ENCODE measurements at regions not wholly inside any gene's neighbourhood (a gene's known extent, or its start where the extent isn't known, plus 50 kb on each side); places are given as distances from the start of the nearest gene placed in this dataset.

- Histone ChIP-seq H3K27ac (ENCODE audit: control insufficient read depth, insufficient read depth) (no peak overlapping the region), H3K27me3 (replicated peaks in 1 of 2; ENCODE audit: control insufficient read depth in 2 of 2, insufficient read depth in 2 of 2, low read length in 1 of 2) (no peaks in the 10 kb centered on the region), H3K9me3 (replicated peaks; ENCODE audit: control insufficient read depth, insufficient read depth, low read length) (no peaks in the 10 kb centered on the region; the same call in 1 of the 3 replicates), H3K4me3 (no peak overlapping the region), H3K4me1 (ENCODE audit: control insufficient read depth, insufficient read depth, low read length) (no peaks in the 10 kb centered on the region), H3K9ac (ENCODE audit: control insufficient read depth, insufficient read depth, low read length) (no peak overlapping the region), H3K79me2 (ENCODE audit: control insufficient read depth, insufficient read depth, low read length) (no peaks in the 10 kb centered on the region), H3K4me2 (ENCODE audit: control insufficient read depth, insufficient read depth) (no peak overlapping the region), H4K20me1 (ENCODE audit: control insufficient read depth, insufficient read depth) (no peaks in the 10 kb centered on the region), H3K36me3 (ENCODE audit: control insufficient read depth in 2 of 2, insufficient read depth in 2 of 2, low read length in 1 of 2) (no peaks in the 10 kb centered on the region), H2AFZ (ENCODE audit: control insufficient read depth, low read depth, low read length) (no peak overlapping the region)
- RAD21 ChIA-PET (ENCODE audit: unreplicated experiment), result no interaction called here
- CTCF ChIA-PET, result no interaction called here
- SMC1A ChIA-PET (ENCODE audit: uncharacterized antibody, unreplicated experiment), result interaction anchor here (1.8 kb wide), 1 partner anchor 10 kb away, joined by 6 read pairs; no protein-coding TSS in a partner anchor
- ATAC-seq (no peak), DNase-seq (ENCODE audit: low read depth, low spot score) (no peak), FAIRE-seq (no peak)
- in situ Hi-C loops (cut with MboI), result no loop called here
- TF ChIP-seq SMARCA5 (IDR thresholded peaks at IDR 0.05) (no peak), FOXK2 (IDR thresholded peaks at IDR 0.05) (no peak), CHD4 (IDR thresholded peaks at IDR 0.05) (no peak), KLF5 (IDR thresholded peaks at IDR 0.05; ENCODE audit: partially characterized antibody) (no peak), NRF1 (conservative IDR thresholded peaks at IDR 0.05; ENCODE audit: low read depth, low read length) (no peak), BACH1 (IDR thresholded peaks at IDR 0.05; ENCODE audit: borderline replicate concordance) (no peak), RCOR1 (conservative IDR thresholded peaks at IDR 0.05; ENCODE audit: low read depth, low read length) (no peak), RBBP5 (conservative IDR thresholded peaks at IDR 0.05) (no peak), BCL11A (IDR thresholded peaks at IDR 0.05; ENCODE audit: low read depth, low read length) (no peak), ZNF592 (IDR thresholded peaks at IDR 0.05) (no peak), STAT1 (conservative IDR thresholded peaks at IDR 0.05) (no peak), HDAC2 (IDR thresholded peaks at IDR 0.05) (no peak), ZNF622 (IDR thresholded peaks at IDR 0.05) (no peak)
- intact Hi-C loops (cut with micrococcal nuclease; ENCODE audit: unreplicated experiment), result no loop called here
- no TSS peak for BruUV-seq (replicated peaks)
- POLR2A ChIA-PET, result no interaction called here
- WGBS (ENCODE audit: insufficient coverage, insufficient replicate concordance, low lambda C conversion rate, missing lambda C conversion rate), result 4% methylated on average over 5 of the region's 5 CpGs
These were observed 63.7 kb upstream of the HEPHL1 start for GRCh38 chr11:93957397-93957952.

Data from GM12878 (cell line).